Caki2 (cell line): ENCODE measurements at regions not wholly inside any gene's neighbourhood (a gene's known extent, or its start where the extent isn't known, plus 50 kb on each side); places are given as distances from the start of the nearest gene placed in this dataset.

Experiments
- DNase-seq: peaks from one replicate; pipeline ENCODE4 v3.0.0-alpha.2; 2015; ENCODE audit warnings: low read depth
- in situ Hi-C: cut with HindIII; loops from 2 replicates; pipeline ENCODE4 v1.10.0; 2016; ENCODE audit warnings: low sequenced_read_pairs, low pct_unique_long_range_greater_than_20kb, mixed read lengths

- DNase-seq: no peak
- in situ Hi-C loops: no loop called here
These were observed 69.0 kb upstream of the BASP1 start for GRCh38 chr5:17148481-17148880.

- in situ Hi-C loops: no loop called here
- DNase-seq: no peak
These were observed 67.6 kb upstream of the BASP1 start for GRCh38 chr5:17149786-17150185.

- in situ Hi-C loops: no loop called here
- DNase-seq: no peak
These were observed 66.9 kb upstream of the BASP1 start for GRCh38 chr5:17150531-17150930.

GRCh38 chr5:17151686-17152085, 65.7 kb upstream of the BASP1 start:
- in situ Hi-C loops: no loop called here
- no peak for DNase-seq

GRCh38 chr5:17154211-17154996, 63.0 kb upstream of the BASP1 start:
- DNase-seq: peak; percentile 75
- in situ Hi-C loops: no loop called here

- DNase-seq: peak; percentile 16
- in situ Hi-C loops: no loop called here
These were observed 61.0 kb upstream of the BASP1 start for GRCh38 chr5:17156463-17156862.

GRCh38 chr5:17157294-17157693, 60.1 kb upstream of the BASP1 start:
- in situ Hi-C loops: no loop called here
- DNase-seq: no peak

GRCh38 chr5:17157916-17158529, 59.4 kb upstream of the BASP1 start:
- DNase-seq: peak; percentile 92
- in situ Hi-C loops: no loop called here

- DNase-seq: no peak
- in situ Hi-C loops: no loop called here
These were observed 56.7 kb upstream of the BASP1 start for GRCh38 chr5:17160756-17161040.

- in situ Hi-C loops: no loop called here
- DNase-seq: no peak
These were observed 55.8 kb upstream of the BASP1 start for GRCh38 chr5:17161662-17162061.

- in situ Hi-C loops: no loop called here
- no peak for DNase-seq
These were observed 54.2 kb upstream of the BASP1 start for GRCh38 chr5:17163221-17163620.

GRCh38 chr5:17167171-17167891, 50.1 kb upstream of the BASP1 start:
- in situ Hi-C loops: no loop called here
- peak; percentile 38 for DNase-seq
